Activated T-helper 17 cell treated with anti-CD3 and anti-CD28 coated beads, Interleukin-2, amount 50 U/mL, for 72 hours (primary cell): ENCODE measurements at regions not wholly inside any gene's neighbourhood (a gene's known extent, or its start where the extent isn't known, plus 50 kb on each side); places are given as distances from the start of the nearest gene placed in this dataset.
A peak's percentile ranks its signal among the peaks of the same experiment; 100 is the strongest.
"Not testable (repeated sequence)": the region's sequence is repeated elsewhere in the genome, so short reads cannot be mapped to it uniquely, and the experiment has no call there.

Experiments used
- ATAC-seq: fragments of 150-1000 bp; cut with Tn5 transposase; replicated peaks from 2 replicates; pipeline ENCODE4 v1.10.0; 2021; ENCODE audit warnings: mild to moderate bottlenecking, moderate library complexity
- H3K27ac Mint-ChIP-seq: one replicate; pipeline ENCODE4 v1.8.0; 2022; ENCODE audit warnings: mixed read lengths
- H3K27me3 Mint-ChIP-seq: one replicate; pipeline ENCODE4 v1.8.0; 2022; ENCODE audit warnings: mixed read lengths
- H3K36me3 Mint-ChIP-seq: one replicate; pipeline ENCODE4 v1.8.0; 2022; ENCODE audit warnings: low read depth, mild to moderate bottlenecking, mixed read lengths
- H3K4me1 Mint-ChIP-seq: one replicate; pipeline ENCODE4 v1.8.0; 2022; ENCODE audit warnings: mixed read lengths
- H3K4me3 Mint-ChIP-seq: one replicate; pipeline ENCODE4 v1.8.0; 2022; ENCODE audit warnings: mild to moderate bottlenecking, mixed read lengths
- H3K9me3 Mint-ChIP-seq: one replicate; pipeline ENCODE4 v1.8.0; 2022; ENCODE audit warnings: mixed read lengths

GRCh38 chr20:29327600-29328420 is 1929.7 kb upstream of the DEFB115 start:
- ATAC-seq, H3K27me3 Mint-ChIP-seq, H3K27ac Mint-ChIP-seq, H3K4me1 Mint-ChIP-seq, H3K36me3 Mint-ChIP-seq: not testable (repeated sequence)
- H3K9me3 Mint-ChIP-seq, result peaks cover 27% of the 10 kb centered on the region
- peak overlapping the region; percentile 1 for H3K4me3 Mint-ChIP-seq

- ATAC-seq, H3K36me3 Mint-ChIP-seq, H3K4me3 Mint-ChIP-seq, H3K4me1 Mint-ChIP-seq, H3K27ac Mint-ChIP-seq, H3K27me3 Mint-ChIP-seq: not testable (repeated sequence)
- peaks cover 38% of the 10 kb centered on the region for H3K9me3 Mint-ChIP-seq
Measured at GRCh38 chr20:29330429-29331115, 1926.9 kb upstream of the DEFB115 start.

- Mint-ChIP-seq H3K27ac (no peak overlapping the region), H3K27me3 (peaks cover 5% of the 10 kb centered on the region), H3K9me3 (peaks cover 6% of the 10 kb centered on the region), H3K4me1 (no peaks in the 10 kb centered on the region), H3K4me3 (no peak overlapping the region), H3K36me3 (no peaks in the 10 kb centered on the region)
- no peak for ATAC-seq
Measured at GRCh38 chr20:29349836-29350235, 1907.6 kb upstream of the DEFB115 start.

GRCh38 chr20:29375937-29376336 is 1881.5 kb upstream of the DEFB115 start:
- not testable (repeated sequence) for H3K27ac Mint-ChIP-seq, H3K9me3 Mint-ChIP-seq, H3K36me3 Mint-ChIP-seq, ATAC-seq, H3K4me3 Mint-ChIP-seq, H3K27me3 Mint-ChIP-seq, H3K4me1 Mint-ChIP-seq

GRCh38 chr20:29392853-29393252 is 1864.6 kb upstream of the DEFB115 start:
- peaks cover 14% of the 10 kb centered on the region for H3K9me3 Mint-ChIP-seq
- not testable (repeated sequence) for H3K27ac Mint-ChIP-seq, H3K4me3 Mint-ChIP-seq, ATAC-seq, H3K4me1 Mint-ChIP-seq, H3K36me3 Mint-ChIP-seq, H3K27me3 Mint-ChIP-seq

GRCh38 chr20:29408034-29408695 is 1849.3 kb upstream of the DEFB115 start:
- Mint-ChIP-seq H3K36me3 (no peaks in the 10 kb centered on the region), H3K4me3 (peak overlapping the region; percentile 7), H3K27me3 (peaks cover 6% of the 10 kb centered on the region), H3K27ac (no peak overlapping the region), H3K9me3 (peaks cover 18% of the 10 kb centered on the region), H3K4me1 (peaks cover 3% of the 10 kb centered on the region)
- no peak for ATAC-seq

- peak overlapping the region; percentile 7 for H3K4me3 Mint-ChIP-seq
- peaks cover 18% of the 10 kb centered on the region for H3K9me3 Mint-ChIP-seq
- H3K4me1 Mint-ChIP-seq, result not testable (repeated sequence)
Measured at GRCh38 chr20:29408707-29409106, 1848.8 kb upstream of the DEFB115 start.

GRCh38 chr20:29409160-29409689 is 1848.2 kb upstream of the DEFB115 start:
- H3K27me3 Mint-ChIP-seq, H3K4me1 Mint-ChIP-seq, H3K4me3 Mint-ChIP-seq, H3K36me3 Mint-ChIP-seq, ATAC-seq, H3K27ac Mint-ChIP-seq: not testable (repeated sequence)
- H3K9me3 Mint-ChIP-seq, result peaks cover 18% of the 10 kb centered on the region

More at GRCh38 chr20:29408707-29409106, 1848.8 kb upstream of the DEFB115 start:
- H3K36me3 Mint-ChIP-seq, H3K27me3 Mint-ChIP-seq, ATAC-seq, H3K27ac Mint-ChIP-seq: not testable (repeated sequence)

- no peak for ATAC-seq
- peaks cover 14% of the 10 kb centered on the region for H3K9me3 Mint-ChIP-seq
Measured at GRCh38 chr20:29409833-29410805, 1847.3 kb upstream of the DEFB115 start.

GRCh38 chr20:29410806-29411457 is 1846.5 kb upstream of the DEFB115 start:
- peaks cover 3% of the 10 kb centered on the region for H3K4me1 Mint-ChIP-seq

More at GRCh38 chr20:29409833-29410805, 1847.3 kb upstream of the DEFB115 start:
- Mint-ChIP-seq H3K27ac (no peak overlapping the region), H3K36me3 (no peaks in the 10 kb centered on the region), H3K4me1 (peaks cover 3% of the 10 kb centered on the region), H3K27me3 (peaks cover 6% of the 10 kb centered on the region), H3K4me3 (no peak overlapping the region)

GRCh38 chr20:29411458-29411820 is 1846.0 kb upstream of the DEFB115 start:
- not testable (repeated sequence) for H3K4me1 Mint-ChIP-seq, H3K27ac Mint-ChIP-seq, H3K4me3 Mint-ChIP-seq, H3K27me3 Mint-ChIP-seq, H3K36me3 Mint-ChIP-seq, ATAC-seq
- H3K9me3 Mint-ChIP-seq, result peaks cover 16% of the 10 kb centered on the region

More at GRCh38 chr20:29410806-29411457, 1846.5 kb upstream of the DEFB115 start:
- Mint-ChIP-seq H3K27ac (no peak overlapping the region), H3K27me3 (peaks cover 6% of the 10 kb centered on the region), H3K36me3 (no peaks in the 10 kb centered on the region), H3K9me3 (peaks cover 14% of the 10 kb centered on the region), H3K4me3 (no peak overlapping the region)
- ATAC-seq, result no peak

GRCh38 chr20:29419378-29419777 is 1838.1 kb upstream of the DEFB115 start:
- Mint-ChIP-seq H3K27me3 (no peaks in the 10 kb centered on the region), H3K9me3 (peaks cover 4% of the 10 kb centered on the region), H3K4me1 (no peaks in the 10 kb centered on the region), H3K4me3 (no peak overlapping the region), H3K27ac (no peak overlapping the region), H3K36me3 (no peaks in the 10 kb centered on the region)
- no peak for ATAC-seq
